Activated naive CD4-positive, alpha-beta T cell treated with anti-CD3 and anti-CD28 coated beads, Interleukin-2, amount 50 U/mL, for 72 hours (primary cell): ENCODE measurements at regions not wholly inside any gene's neighbourhood (a gene's known extent, or its start where the extent isn't known, plus 50 kb on each side); places are given as distances from the start of the nearest gene placed in this dataset.

Source experiments
- ATAC-seq, 2 donors: fragments of 150-1000 bp; cut with Tn5 transposase; 2 replicates each; pipeline ENCODE4 v1.10.0; 2021; ENCODE audit warnings: mild to moderate bottlenecking in 2 of 2, moderate library complexity in 2 of 2
- DNase-seq, 2 donors: peaks; one replicate each; pipeline ENCODE4 v3.0.0; 2021 to 2022; ENCODE audit warnings: low spot score in 2 of 2
- H3K27ac Mint-ChIP-seq, 2 donors: one replicate each; pipeline ENCODE4 v1.8.0; 2022; ENCODE audit warnings: mild to moderate bottlenecking in 2 of 2, mixed read lengths in 2 of 2
- H3K36me3 Mint-ChIP-seq, 2 donors: one replicate each; pipeline ENCODE4 v1.8.0; 2022; ENCODE audit warnings: mixed read lengths in 2 of 2
- H3K9me3 Mint-ChIP-seq, 2 donors: one replicate each; pipeline ENCODE4 v1.8.0; 2022; ENCODE audit warnings: mixed read lengths in 2 of 2

GRCh38 chrX:39834600-39834999 is 263.2 kb downstream of the BCOR start:
- DNase-seq (no peak), ATAC-seq (peak; percentile 69 to 74)
- Mint-ChIP-seq H3K9me3 (no peaks in the 10 kb centered on the region), H3K36me3 (no peaks in the 10 kb centered on the region), H3K27ac (no peak overlapping the region)

- no peak overlapping the region for H3K27ac Mint-ChIP-seq
- DNase-seq: no peak
- ATAC-seq: no peak
- H3K36me3 Mint-ChIP-seq: no peaks in the 10 kb centered on the region
- no peaks in the 10 kb centered on the region for H3K9me3 Mint-ChIP-seq
Observed at GRCh38 chrX:39835241-39835640, 262.5 kb downstream of the BCOR start.

GRCh38 chrX:39835776-39836175 is 262.0 kb downstream of the BCOR start:
- ATAC-seq (no peak), DNase-seq (no peak)
- H3K9me3 Mint-ChIP-seq: no peaks in the 10 kb centered on the region
- H3K36me3 Mint-ChIP-seq: no peaks in the 10 kb centered on the region
- H3K27ac Mint-ChIP-seq: no peak overlapping the region

- no peaks in the 10 kb centered on the region for H3K9me3 Mint-ChIP-seq
- no peaks in the 10 kb centered on the region for H3K36me3 Mint-ChIP-seq
- peak; percentile 56 to 88 for ATAC-seq
- no peak for DNase-seq
- no peak overlapping the region for H3K27ac Mint-ChIP-seq
Observed at GRCh38 chrX:39836802-39837420, 260.8 kb downstream of the BCOR start.

- DNase-seq (no peak), ATAC-seq (no peak)
- Mint-ChIP-seq H3K27ac (no peak overlapping the region), H3K36me3 (no peaks in the 10 kb centered on the region), H3K9me3 (no peaks in the 10 kb centered on the region)
Observed at GRCh38 chrX:39837688-39838087, 260.1 kb downstream of the BCOR start.

- Mint-ChIP-seq H3K27ac (no peak overlapping the region), H3K9me3 (no peaks in the 10 kb centered on the region), H3K36me3 (no peaks in the 10 kb centered on the region)
- ATAC-seq (no peak), DNase-seq (no peak)
Observed at GRCh38 chrX:39839371-39839770, 258.4 kb downstream of the BCOR start.

GRCh38 chrX:39840133-39840532 is 257.6 kb downstream of the BCOR start:
- Mint-ChIP-seq H3K36me3 (no peaks in the 10 kb centered on the region), H3K27ac (no peak overlapping the region), H3K9me3 (no peaks in the 10 kb centered on the region)
- ATAC-seq (no peak), DNase-seq (no peak)

GRCh38 chrX:39840581-39841093 is 257.1 kb downstream of the BCOR start:
- Mint-ChIP-seq H3K36me3 (no peaks in the 10 kb centered on the region), H3K27ac (no peak overlapping the region), H3K9me3 (no peaks in the 10 kb centered on the region)
- DNase-seq (no peak), ATAC-seq (no peak)

- Mint-ChIP-seq H3K36me3 (no peaks in the 10 kb centered on the region), H3K9me3 (no peaks in the 10 kb centered on the region), H3K27ac (no peak overlapping the region)
- ATAC-seq (no peak), DNase-seq (no peak)
Observed at GRCh38 chrX:39841604-39842003, 256.2 kb downstream of the BCOR start.

GRCh38 chrX:39842281-39842973 is 255.3 kb downstream of the BCOR start:
- H3K27ac Mint-ChIP-seq: no peak overlapping the region
- ATAC-seq (no peak), DNase-seq (no peak)
- H3K36me3 Mint-ChIP-seq: no peaks in the 10 kb centered on the region
- no peaks in the 10 kb centered on the region for H3K9me3 Mint-ChIP-seq

- H3K27ac Mint-ChIP-seq: no peak overlapping the region
- ATAC-seq (no peak), DNase-seq (no peak)
- no peaks in the 10 kb centered on the region for H3K36me3 Mint-ChIP-seq
- H3K9me3 Mint-ChIP-seq: no peaks in the 10 kb centered on the region
Observed at GRCh38 chrX:39843318-39843717, 254.4 kb downstream of the BCOR start.

- DNase-seq: no peak
Observed at GRCh38 chrX:39845233-39845632, 252.5 kb downstream of the BCOR start.

GRCh38 chrX:39846460-39846859 is 251.3 kb downstream of the BCOR start:
- Mint-ChIP-seq H3K36me3 (peaks cover 8 to 17% of the 10 kb centered on the region in 2 donors), H3K27ac (no peak overlapping the region), H3K9me3 (no peaks in the 10 kb centered on the region)
- DNase-seq (no peak), ATAC-seq (no peak)

More at GRCh38 chrX:39845233-39845632, 252.5 kb downstream of the BCOR start:
- no peak for ATAC-seq
- H3K9me3 Mint-ChIP-seq: no peaks in the 10 kb centered on the region
- H3K27ac Mint-ChIP-seq: no peak overlapping the region
- H3K36me3 Mint-ChIP-seq: peaks cover 5 to 7% of the 10 kb centered on the region in 2 donors

GRCh38 chrX:39848243-39848642 is 249.5 kb downstream of the BCOR start:
- DNase-seq: no peak
- Mint-ChIP-seq H3K27ac (no peak overlapping the region), H3K36me3 (peaks cover 10 to 30% of the 10 kb centered on the region in 2 donors), H3K9me3 (no peaks in the 10 kb centered on the region)
- no peak for ATAC-seq

- no peak overlapping the region for H3K27ac Mint-ChIP-seq
- H3K36me3 Mint-ChIP-seq: peaks cover 10 to 34% of the 10 kb centered on the region in 2 donors
- DNase-seq: no peak
- no peaks in the 10 kb centered on the region for H3K9me3 Mint-ChIP-seq
- no peak for ATAC-seq
Observed at GRCh38 chrX:39848900-39849299, 248.9 kb downstream of the BCOR start.

- Mint-ChIP-seq H3K9me3 (no peaks in the 10 kb centered on the region), H3K27ac (no peak overlapping the region), H3K36me3 (peaks cover 10 to 36% of the 10 kb centered on the region in 2 donors)
- ATAC-seq (no peak), DNase-seq (no peak)
Observed at GRCh38 chrX:39850209-39850608, 247.5 kb downstream of the BCOR start.

GRCh38 chrX:39850630-39851152 is 247.1 kb downstream of the BCOR start:
- peaks cover 10 to 36% of the 10 kb centered on the region in 2 donors for H3K36me3 Mint-ChIP-seq
- H3K27ac Mint-ChIP-seq: no peak overlapping the region
- DNase-seq (no peak), ATAC-seq (no peak)
- no peaks in the 10 kb centered on the region for H3K9me3 Mint-ChIP-seq
